Keratinocyte (primary cell): ENCODE measurements at regions not wholly inside any gene's neighbourhood (a gene's known extent, or its start where the extent isn't known, plus 50 kb on each side); places are given as distances from the start of the nearest gene placed in this dataset.
A peak's percentile ranks its signal among the peaks of the same experiment; 100 is the strongest.

Experiments used
- DNase-seq: peaks from one replicate; pipeline ENCODE4 v3.0.0-alpha.2; 2011; ENCODE audit warnings: low read depth, missing footprints, low spot score
- FAIRE-seq: peaks from 2 replicates; lab custom pipeline; 2011; peaks lifted over from hg19 to GRCh38; lab: Jason Lieb, UNC
- H2AFZ ChIP-seq: 2 replicates; pipeline ENCODE4 v1.6.0; 2012; ENCODE audit warnings: low read length, control low read depth, inconsistent platforms; ENCODE audit not compliant: control insufficient read depth
- H3K27ac ChIP-seq: 2 replicates; pipeline ENCODE4 v1.5.1; 2011; ENCODE audit warnings: low read length; ENCODE audit not compliant: control insufficient read depth, insufficient read depth
- H3K27me3 ChIP-seq: 3 replicates; pipeline ENCODE4 v1.6.0; 2011; ENCODE audit warnings: low read length; ENCODE audit not compliant: control insufficient read depth, insufficient read depth; ENCODE audit errors: extremely low read depth
- H3K36me3 ChIP-seq, 2 experiments: 2 replicates in 1 of 2; 3 replicates in 1 of 2; pipeline ENCODE4 v1.5.1; 2011; ENCODE audit warnings: low read length in 2 of 2, mild to moderate bottlenecking in 1 of 2; ENCODE audit not compliant: control insufficient read depth in 2 of 2, insufficient read depth in 2 of 2; ENCODE audit errors: extremely low read depth in 1 of 2
- H3K4me1 ChIP-seq: 3 replicates; pipeline ENCODE4 v1.5.1; 2011; ENCODE audit warnings: low read length; ENCODE audit not compliant: control insufficient read depth, insufficient read depth; ENCODE audit errors: extremely low read depth
- H3K4me2 ChIP-seq: 3 replicates; pipeline ENCODE4 v1.6.0; 2011; ENCODE audit warnings: low read depth, low read length; ENCODE audit not compliant: control insufficient read depth, insufficient read depth; ENCODE audit errors: extremely low read depth
- H3K4me3 ChIP-seq, 3 experiments: fragments of 200-600 bp in 1 of 3; sonication (generic) in 1 of 3; 2 replicates in 2 of 3; 3 replicates in 1 of 3; pipeline ENCODE4 v1.5.1; 2011 to 2016; ENCODE audit warnings: low read length in 3 of 3, mild to moderate bottlenecking in 3 of 3, control low read depth in 2 of 3, inconsistent platforms in 1 of 3, low read depth in 1 of 3, mixed read lengths in 1 of 3, mixed run types in 1 of 3, moderate library complexity in 1 of 3; ENCODE audit not compliant: control insufficient read depth in 2 of 3, insufficient read depth in 2 of 3; ENCODE audit errors: extremely low read depth in 1 of 3
- H3K79me2 ChIP-seq: 2 replicates; pipeline ENCODE4 v1.6.0; 2012; ENCODE audit warnings: low read length; ENCODE audit not compliant: control insufficient read depth, insufficient read depth
- H3K9ac ChIP-seq: 3 replicates; pipeline ENCODE4 v1.6.0; 2011; ENCODE audit warnings: low read length; ENCODE audit not compliant: control insufficient read depth, insufficient read depth; ENCODE audit errors: extremely low read depth
- H3K9me1 ChIP-seq: 3 replicates; pipeline ENCODE4 v1.6.0; 2011; ENCODE audit warnings: low read length; ENCODE audit not compliant: control insufficient read depth, insufficient read depth; ENCODE audit errors: extremely low read depth
- H3K9me3 ChIP-seq: 2 replicates; pipeline ENCODE4 v1.5.1; 2012; ENCODE audit warnings: low read depth, low read length; ENCODE audit not compliant: control insufficient read depth
- H4K20me1 ChIP-seq: 3 replicates; pipeline ENCODE4 v1.6.0; 2011; ENCODE audit warnings: low read length; ENCODE audit not compliant: control insufficient read depth, insufficient read depth; ENCODE audit errors: extremely low read depth
- CTCF ChIP-seq, 3 experiments: IDR thresholded peaks in 1 of 3; conservative IDR thresholded peaks in 1 of 3; optimal IDR thresholded peaks in 1 of 3; 2 replicates in 2 of 3; 3 replicates in 1 of 3; pipeline versions ENCODE3 to v1.5.1; 2011; ENCODE audit warnings: low read length in 3 of 3, mild to moderate bottlenecking in 3 of 3, moderate library complexity in 2 of 3, control low read depth in 1 of 3, inconsistent platforms in 1 of 3; ENCODE audit not compliant: insufficient read depth in 2 of 3; ENCODE audit errors: extremely low read depth in 1 of 3
- EZH2 ChIP-seq: IDR thresholded peaks from one replicate; pipeline ENCODE4 v1.6.1; 2012; ENCODE audit warnings: inconsistent platforms, mild to moderate bottlenecking, low read length, moderate library complexity
- dilution Hi-C: fragments of 300-500 bp; cut with MboI; formaldehyde crosslinking; loops from one replicate; pipeline ENCODE4 v1.7.0; 2020; ENCODE audit warnings: low sequenced_read_pairs; ENCODE audit not compliant: extremely low pct_ligation_motif_present

DNA sequence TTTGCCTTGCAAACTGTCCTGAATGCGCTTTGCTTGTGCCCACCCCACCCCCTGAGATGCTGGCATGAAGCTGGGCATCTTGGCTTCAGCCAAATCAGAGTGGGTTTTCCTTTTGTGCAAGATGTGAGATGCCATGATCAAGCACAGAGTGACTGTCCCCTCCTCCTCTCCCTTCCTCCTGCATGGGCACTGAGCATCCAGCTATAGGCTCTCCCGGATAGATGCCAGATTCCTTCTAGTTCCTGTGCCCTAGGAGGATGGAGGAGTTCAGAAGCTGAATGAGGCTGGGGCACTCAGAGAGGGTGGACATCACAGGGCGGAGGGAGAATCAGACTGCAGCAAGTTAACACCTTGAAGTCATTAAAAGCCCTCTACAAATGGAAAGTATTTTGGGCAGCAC is 384.1 kb upstream of the CCL2 start:
- FAIRE-seq: no peak
- no peak overlapping the region for H3K4me3 ChIP-seq
- no peak overlapping the region for H3K9ac ChIP-seq
- peaks cover 18% of the 10 kb centered on the region for H3K4me1 ChIP-seq
- no peak for TF ChIP-seq CTCF (optimal IDR thresholded peaks at IDR 0.05 in 1 of 3, IDR thresholded peaks at IDR 0.05 in 1 of 3, conservative IDR thresholded peaks at IDR 0.05 in 1 of 3; ENCODE audit: extremely low read depth in 1 of 3, insufficient read depth in 2 of 3, low read length in 3 of 3)
- TF ChIP-seq EZH2: no peak
- H3K27ac ChIP-seq: no peak overlapping the region
- no peaks in the 10 kb centered on the region for H3K36me3 ChIP-seq
- no peaks in the 10 kb centered on the region for H3K9me1 ChIP-seq
- no peaks in the 10 kb centered on the region for H3K79me2 ChIP-seq
- DNase-seq: no peak
- H3K27me3 ChIP-seq: no peaks in the 10 kb centered on the region
- H4K20me1 ChIP-seq: no peaks in the 10 kb centered on the region
- dilution Hi-C loops: no loop called here
- H2AFZ ChIP-seq: no peak overlapping the region
- H3K4me2 ChIP-seq: peak overlapping the region; percentile 75
- H3K9me3 ChIP-seq: no peaks in the 10 kb centered on the region

DNA sequence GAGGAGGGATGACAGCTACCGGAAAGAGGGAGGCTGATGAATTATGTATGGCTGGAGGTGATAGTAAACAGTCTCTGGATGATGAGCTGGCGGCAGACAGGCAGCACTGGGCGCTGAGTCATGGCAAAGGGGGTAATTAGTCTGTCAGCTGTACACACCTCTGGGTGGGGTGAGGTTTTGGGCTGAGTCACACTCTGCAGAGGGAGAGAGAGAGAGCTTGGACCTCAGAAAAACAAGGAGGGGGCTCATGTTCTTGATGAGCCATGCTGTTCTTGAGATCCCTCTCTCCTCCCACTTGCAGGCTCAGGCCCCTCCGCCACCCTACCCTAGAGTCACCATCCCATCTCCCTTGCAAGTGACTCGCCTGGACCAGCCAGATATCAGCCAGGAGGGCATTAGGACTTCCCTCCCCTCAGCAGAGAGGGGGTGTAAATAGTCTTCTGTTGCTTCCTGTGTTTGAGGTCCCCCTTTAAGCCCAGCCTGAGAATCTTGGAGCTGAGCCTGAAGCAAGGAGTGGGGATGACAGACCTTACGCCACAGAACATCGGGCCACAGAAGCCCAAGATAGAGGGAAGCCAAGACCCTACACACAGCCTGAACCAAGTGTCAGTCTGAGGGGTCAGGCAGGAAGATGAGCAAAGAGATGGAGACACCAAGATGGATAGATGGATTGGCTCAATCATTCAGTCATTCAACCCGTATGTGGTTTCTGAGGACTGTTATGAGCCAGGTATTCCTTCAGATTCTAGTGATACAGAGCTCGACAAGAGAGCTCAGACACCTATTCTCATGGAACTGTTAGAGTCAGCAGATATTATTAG is 383.2 kb upstream of the CCL2 start:
- H3K9ac ChIP-seq: no peak overlapping the region
- DNase-seq: peak; percentile 83
- FAIRE-seq: peak; percentile 93
- no peak overlapping the region for H2AFZ ChIP-seq
- H3K27me3 ChIP-seq: no peaks in the 10 kb centered on the region
- peaks cover 18% of the 10 kb centered on the region for H3K4me1 ChIP-seq
- TF ChIP-seq CTCF (optimal IDR thresholded peaks at IDR 0.05 in 1 of 3, IDR thresholded peaks at IDR 0.05 in 1 of 3, conservative IDR thresholded peaks at IDR 0.05 in 1 of 3; ENCODE audit: extremely low read depth in 1 of 3, insufficient read depth in 2 of 3, low read length in 3 of 3) (no peak), EZH2 (no peak)
- H3K36me3 ChIP-seq: no peaks in the 10 kb centered on the region
- no peaks in the 10 kb centered on the region for H3K9me1 ChIP-seq
- no peak overlapping the region for H3K4me3 ChIP-seq
- dilution Hi-C loops: no loop called here
- H3K27ac ChIP-seq: peak overlapping the region; percentile 60
- peak overlapping the region; percentile 75 for H3K4me2 ChIP-seq
- no peaks in the 10 kb centered on the region for H4K20me1 ChIP-seq
- no peaks in the 10 kb centered on the region for H3K9me3 ChIP-seq
- H3K79me2 ChIP-seq: no peaks in the 10 kb centered on the region
